ENCODE measurements at regions not wholly inside any gene's neighbourhood (a gene's known extent, or its start where the extent isn't known, plus 50 kb on each side); places are given as distances from the start of the nearest gene placed in this dataset.

DNA sequence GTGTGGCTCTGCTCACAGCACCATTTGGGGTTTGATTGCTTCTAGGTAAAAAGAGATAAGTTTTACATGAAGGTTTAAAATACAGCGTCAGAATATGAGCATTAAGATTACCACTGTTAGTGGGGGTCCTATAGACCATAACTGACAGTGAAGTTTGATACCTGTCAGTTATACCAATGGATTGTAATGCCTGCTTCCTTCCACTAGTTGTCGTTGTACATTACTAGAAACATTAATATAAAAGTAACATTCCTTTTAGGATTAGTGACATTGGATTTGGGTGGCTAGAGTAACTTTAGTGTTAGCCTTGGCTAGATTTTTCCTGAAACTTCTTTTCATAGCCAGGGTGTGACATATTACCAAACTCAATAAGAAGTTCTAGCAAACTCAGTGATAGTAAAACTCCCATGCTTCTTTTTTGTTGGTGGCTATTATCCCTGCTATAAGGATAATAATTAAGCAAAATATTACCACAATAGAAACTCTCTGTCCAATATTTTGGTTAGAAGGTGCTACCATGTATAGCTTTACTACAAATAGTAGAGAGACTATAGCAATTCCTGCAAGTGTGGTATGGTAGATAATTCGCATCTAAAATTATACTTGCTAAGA lies 57.1 kb downstream of the FAM181B start:
- no peaks in the 10 kb centered on the region for H3K4me1 ChIP-seq
- no peaks in the 10 kb centered on the region for H3K27me3 ChIP-seq
- no peaks in the 10 kb centered on the region for H3K36me3 ChIP-seq
- H3K9me3 ChIP-seq, result peaks cover 0 to 3% (median under 1%) of the 10 kb centered on the region in 4 donors
- no peak for TF ChIP-seq POLR2A (IDR thresholded peaks at IDR 0.05)
- TF ChIP-seq, protein P1, sequence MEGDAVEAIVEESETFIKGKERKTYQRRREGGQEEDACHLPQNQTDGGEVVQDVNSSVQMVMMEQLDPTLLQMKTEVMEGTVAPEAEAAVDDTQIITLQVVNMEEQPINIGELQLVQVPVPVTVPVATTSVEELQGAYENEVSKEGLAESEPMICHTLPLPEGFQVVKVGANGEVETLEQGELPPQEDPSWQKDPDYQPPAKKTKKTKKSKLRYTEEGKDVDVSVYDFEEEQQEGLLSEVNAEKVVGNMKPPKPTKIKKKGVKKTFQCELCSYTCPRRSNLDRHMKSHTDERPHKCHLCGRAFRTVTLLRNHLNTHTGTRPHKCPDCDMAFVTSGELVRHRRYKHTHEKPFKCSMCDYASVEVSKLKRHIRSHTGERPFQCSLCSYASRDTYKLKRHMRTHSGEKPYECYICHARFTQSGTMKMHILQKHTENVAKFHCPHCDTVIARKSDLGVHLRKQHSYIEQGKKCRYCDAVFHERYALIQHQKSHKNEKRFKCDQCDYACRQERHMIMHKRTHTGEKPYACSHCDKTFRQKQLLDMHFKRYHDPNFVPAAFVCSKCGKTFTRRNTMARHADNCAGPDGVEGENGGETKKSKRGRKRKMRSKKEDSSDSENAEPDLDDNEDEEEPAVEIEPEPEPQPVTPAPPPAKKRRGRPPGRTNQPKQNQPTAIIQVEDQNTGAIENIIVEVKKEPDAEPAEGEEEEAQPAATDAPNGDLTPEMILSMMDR (IDR thresholded peaks at IDR 0.05), result peak in 4 of 6 experiments; percentile 7 to 36 (median 30)
- no peak for DNase-seq
- H3K27ac ChIP-seq, result no peak overlapping the region
- H3K4me3 ChIP-seq, result no peak overlapping the region

DNA sequence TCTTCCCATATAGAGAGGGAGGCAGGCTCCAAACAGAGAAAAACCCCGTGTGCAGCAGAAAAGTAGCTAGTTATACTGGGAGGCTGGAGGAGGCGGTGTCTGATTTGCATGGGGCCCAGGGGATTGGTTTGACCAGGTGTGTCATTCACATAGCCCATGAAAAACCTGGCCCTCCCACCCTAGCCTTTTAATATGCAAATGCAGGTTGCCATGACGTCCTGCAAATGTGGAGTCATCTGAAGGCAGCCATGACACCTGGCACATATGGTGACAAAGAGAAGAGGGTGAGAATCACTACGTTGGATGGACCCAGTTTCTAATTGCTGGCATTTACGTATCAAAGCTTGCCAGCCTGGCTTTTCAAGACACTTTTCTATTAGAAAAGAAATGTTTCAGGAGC lies 57.8 kb downstream of the FAM181B start:
- Histone ChIP-seq H3K27ac (no peak overlapping the region), H3K9me3 (no peaks in the 10 kb centered on the region), H3K27me3 (no peaks in the 10 kb centered on the region), H3K4me1 (no peaks in the 10 kb centered on the region), H3K4me3 (no peak overlapping the region), H3K36me3 (no peaks in the 10 kb centered on the region)
- TF ChIP-seq POLR2A (IDR thresholded peaks at IDR 0.05), result no peak
- TF ChIP-seq, protein P1 (IDR thresholded peaks at IDR 0.05), result no peak
- no peak for DNase-seq

DNA sequence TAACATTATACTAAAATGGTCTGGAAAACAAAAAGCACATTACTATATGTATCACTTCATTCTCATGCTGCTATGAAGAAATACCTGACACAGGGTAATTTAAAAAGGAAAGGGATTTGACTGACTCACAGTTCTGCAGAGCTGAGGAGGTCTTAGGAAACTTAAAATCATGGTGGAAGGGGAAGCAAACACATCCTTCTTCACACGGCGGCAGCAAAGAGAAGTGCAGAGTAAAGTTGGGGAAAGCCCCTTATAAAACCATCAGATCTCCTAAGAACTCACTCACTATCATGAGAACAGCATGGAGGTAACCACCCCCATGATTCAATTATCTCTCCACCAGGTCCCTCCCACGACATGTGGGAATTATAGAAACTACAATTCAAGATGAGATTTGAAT lies 60.0 kb downstream of the FAM181B start:
- H3K27me3 ChIP-seq, result no peaks in the 10 kb centered on the region
- H3K9me3 ChIP-seq, result no peaks in the 10 kb centered on the region
- no peaks in the 10 kb centered on the region for H3K36me3 ChIP-seq
- DNase-seq, result no peak
- no peaks in the 10 kb centered on the region for H3K4me1 ChIP-seq
- no peak overlapping the region for H3K4me3 ChIP-seq
- TF ChIP-seq, protein P1 (IDR thresholded peaks at IDR 0.05), result no peak
- no peak for TF ChIP-seq POLR2A (IDR thresholded peaks at IDR 0.05)
- H3K27ac ChIP-seq, result no peak overlapping the region

DNA sequence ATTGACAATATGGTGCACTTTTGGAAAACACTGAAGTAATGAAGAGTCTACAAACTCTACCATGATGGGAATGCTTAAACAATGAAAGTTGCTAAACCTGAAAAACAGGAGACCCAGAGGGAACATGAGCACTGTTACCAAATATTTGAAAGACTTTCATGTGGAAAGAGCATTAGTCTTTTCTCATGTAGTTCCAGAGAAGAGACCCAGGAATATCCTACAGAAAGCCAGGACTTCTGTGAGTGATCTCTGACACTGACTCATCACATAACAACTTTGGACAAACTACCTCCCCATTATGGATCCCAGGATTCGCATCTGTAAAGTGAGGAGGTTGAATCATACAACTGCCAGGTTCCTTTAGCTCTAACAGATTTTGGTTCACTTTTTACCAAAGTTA lies 62.2 kb downstream of the FAM181B start:
- no peaks in the 10 kb centered on the region for H3K36me3 ChIP-seq

DNA sequence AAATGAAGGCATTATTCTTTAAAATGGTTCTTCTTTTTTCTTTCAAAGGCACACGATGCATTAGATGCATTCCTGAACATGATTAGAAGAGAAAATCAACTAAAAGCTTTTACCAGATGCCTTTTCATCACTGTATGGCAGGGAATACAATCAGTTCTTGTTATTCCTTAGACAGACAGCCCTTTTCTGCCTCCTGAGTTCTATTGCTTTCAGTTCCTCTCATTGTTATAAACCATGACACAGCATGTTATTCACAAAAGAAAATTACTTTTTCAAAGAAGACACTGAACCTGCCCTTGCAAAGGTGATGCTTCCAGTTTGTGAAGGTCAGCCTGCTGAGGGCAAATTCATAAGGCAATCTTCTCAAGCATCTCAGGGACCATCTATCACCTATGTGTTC lies 70.1 kb downstream of the FAM181B start:
- Histone ChIP-seq H3K36me3 (no peaks in the 10 kb centered on the region), H3K27ac (no peak overlapping the region), H3K9me3 (no peaks in the 10 kb centered on the region), H3K4me3 (no peak overlapping the region), H3K27me3 (no peaks in the 10 kb centered on the region), H3K4me1 (no peaks in the 10 kb centered on the region)
- DNase-seq, result no peak
- no peak for TF ChIP-seq POLR2A (IDR thresholded peaks at IDR 0.05)
- TF ChIP-seq, protein P1 (IDR thresholded peaks at IDR 0.05), result no peak

More for the DNA sequence above, 62.2 kb downstream of the FAM181B start:
- H3K4me1 ChIP-seq, result no peaks in the 10 kb centered on the region
- no peak overlapping the region for H3K27ac ChIP-seq
- TF ChIP-seq, protein P1 (IDR thresholded peaks at IDR 0.05), result no peak
- TF ChIP-seq POLR2A (IDR thresholded peaks at IDR 0.05), result no peak
- no peak for DNase-seq
- H3K4me3 ChIP-seq, result no peak overlapping the region
- H3K27me3 ChIP-seq, result no peaks in the 10 kb centered on the region
- no peaks in the 10 kb centered on the region for H3K9me3 ChIP-seq

DNA sequence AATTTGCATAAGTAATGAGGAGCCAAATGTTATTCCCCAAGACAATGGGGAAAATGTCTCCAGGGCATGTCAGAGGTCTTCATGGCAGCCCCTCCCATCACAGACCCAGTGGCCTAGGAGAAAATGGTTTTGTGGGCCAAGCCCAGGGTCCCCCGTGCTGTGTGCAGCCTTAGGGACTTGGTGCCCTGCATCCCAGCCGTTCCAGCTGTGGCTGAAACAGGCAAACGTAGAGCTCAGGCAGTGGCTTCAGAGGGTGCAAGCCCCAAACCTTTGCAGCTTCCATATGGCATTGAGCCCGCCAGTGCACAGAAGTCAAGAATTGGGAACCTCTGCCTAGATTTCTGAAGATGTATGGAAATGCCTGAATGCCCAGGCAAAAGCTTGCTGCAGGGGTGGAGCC lies 79.9 kb downstream of the FAM181B start:
- Histone ChIP-seq H3K4me3 (no peak overlapping the region), H3K27me3 (no peaks in the 10 kb centered on the region), H3K27ac (no peak overlapping the region), H3K4me1 (no peaks in the 10 kb centered on the region), H3K36me3 (no peaks in the 10 kb centered on the region), H3K9me3 (no peaks in the 10 kb centered on the region)
- DNase-seq, result no peak
- TF ChIP-seq, protein P1 (IDR thresholded peaks at IDR 0.05), result no peak
- TF ChIP-seq POLR2A (IDR thresholded peaks at IDR 0.05), result no peak

Data from Peyer's patch (tissue), 4 donors.